Lower leg skin (tissue), 4 donors: ENCODE measurements at regions not wholly inside any gene's neighbourhood (a gene's known extent, or its start where the extent isn't known, plus 50 kb on each side); places are given as distances from the start of the nearest gene placed in this dataset.

ENCODE experiments used
- DNase-seq, 2 donors: peaks; one replicate each; pipeline ENCODE4 v3.0.0-alpha.2; 2019; ENCODE audit warnings: low spot score in 2 of 2
- H3K4me3 ChIP-seq: fragments of 200-600 bp; sonication (generic); 2 replicates; pipeline ENCODE4 v1.5.1; 2017; ENCODE audit warnings: mild to moderate bottlenecking, low read depth; ENCODE audit not compliant: poor library complexity, severe bottlenecking
- POLR2A ChIP-seq, 2 donors: fragments of 450-650 bp; IDR thresholded peaks; one replicate each; pipeline ENCODE4 v1.6.1; 2016 to 2017; ENCODE audit warnings: antibody characterized with exemption in 2 of 2, mild to moderate bottlenecking in 1 of 2, moderate library complexity in 1 of 2
- WGBS, 2 donors: methylation state at CpG; one replicate each; pipeline ENCODE4 v1.1.5; 2018; 5-methylcytosine and 5-hydroxymethylcytosine counted together
- intact Hi-C: fragments of 100-400 bp; cut with DNase I; formaldehyde crosslinking; loops from one replicate; pipeline ENCODE4 v1.15.0; 2023; ENCODE audit warnings: low total_unique reads
- TF ChIP-seq, protein P1 (sequence below), 3 donors: fragments of 450-650 bp; IDR thresholded peaks; one replicate each; pipeline ENCODE4 v1.5.1; 2016; ENCODE audit warnings: antibody characterized with exemption in 3 of 3, mild to moderate bottlenecking in 3 of 3, moderate library complexity in 2 of 3

- intact Hi-C loops: no loop called here
- H3K4me3 ChIP-seq: no peak overlapping the region
- no peak for DNase-seq
- 79 to 88% methylated on average over 1 of the region's 1 CpG for WGBS, 2 donors
- TF ChIP-seq POLR2A (IDR thresholded peaks at IDR 0.05): no peak
- TF ChIP-seq, protein P1, sequence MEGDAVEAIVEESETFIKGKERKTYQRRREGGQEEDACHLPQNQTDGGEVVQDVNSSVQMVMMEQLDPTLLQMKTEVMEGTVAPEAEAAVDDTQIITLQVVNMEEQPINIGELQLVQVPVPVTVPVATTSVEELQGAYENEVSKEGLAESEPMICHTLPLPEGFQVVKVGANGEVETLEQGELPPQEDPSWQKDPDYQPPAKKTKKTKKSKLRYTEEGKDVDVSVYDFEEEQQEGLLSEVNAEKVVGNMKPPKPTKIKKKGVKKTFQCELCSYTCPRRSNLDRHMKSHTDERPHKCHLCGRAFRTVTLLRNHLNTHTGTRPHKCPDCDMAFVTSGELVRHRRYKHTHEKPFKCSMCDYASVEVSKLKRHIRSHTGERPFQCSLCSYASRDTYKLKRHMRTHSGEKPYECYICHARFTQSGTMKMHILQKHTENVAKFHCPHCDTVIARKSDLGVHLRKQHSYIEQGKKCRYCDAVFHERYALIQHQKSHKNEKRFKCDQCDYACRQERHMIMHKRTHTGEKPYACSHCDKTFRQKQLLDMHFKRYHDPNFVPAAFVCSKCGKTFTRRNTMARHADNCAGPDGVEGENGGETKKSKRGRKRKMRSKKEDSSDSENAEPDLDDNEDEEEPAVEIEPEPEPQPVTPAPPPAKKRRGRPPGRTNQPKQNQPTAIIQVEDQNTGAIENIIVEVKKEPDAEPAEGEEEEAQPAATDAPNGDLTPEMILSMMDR (IDR thresholded peaks at IDR 0.05): no peak
Measured at GRCh38 chr2:18664421-18664820, 75.1 kb upstream of the NT5C1B start.

DNA sequence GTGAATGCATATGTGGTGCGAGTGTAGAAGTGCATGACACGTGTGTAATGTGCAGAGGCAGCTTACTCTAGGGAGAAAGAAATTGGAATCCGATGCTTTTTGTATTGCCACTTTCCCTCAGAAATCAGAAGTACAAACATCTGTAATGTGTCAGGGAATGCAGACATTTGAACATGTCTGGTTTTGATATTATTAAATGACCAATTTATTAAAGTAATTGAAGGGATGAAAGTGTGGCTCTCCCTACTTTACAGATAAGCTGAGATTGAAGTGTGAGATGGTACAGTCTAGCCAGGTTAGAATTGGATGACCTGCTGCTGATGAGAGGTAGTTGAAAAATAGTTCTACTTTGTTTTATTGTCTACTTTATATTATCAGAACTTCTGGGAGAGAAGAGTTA lies 74.5 kb upstream of the NT5C1B start:
- TF ChIP-seq, protein P1 (IDR thresholded peaks at IDR 0.05): no peak
- TF ChIP-seq POLR2A (IDR thresholded peaks at IDR 0.05): no peak
- H3K4me3 ChIP-seq: no peak overlapping the region
- no peak for DNase-seq
- WGBS, 2 donors: 77 to 79% methylated on average over 3 of the region's 3 CpGs
- intact Hi-C loops: no loop called here

DNA sequence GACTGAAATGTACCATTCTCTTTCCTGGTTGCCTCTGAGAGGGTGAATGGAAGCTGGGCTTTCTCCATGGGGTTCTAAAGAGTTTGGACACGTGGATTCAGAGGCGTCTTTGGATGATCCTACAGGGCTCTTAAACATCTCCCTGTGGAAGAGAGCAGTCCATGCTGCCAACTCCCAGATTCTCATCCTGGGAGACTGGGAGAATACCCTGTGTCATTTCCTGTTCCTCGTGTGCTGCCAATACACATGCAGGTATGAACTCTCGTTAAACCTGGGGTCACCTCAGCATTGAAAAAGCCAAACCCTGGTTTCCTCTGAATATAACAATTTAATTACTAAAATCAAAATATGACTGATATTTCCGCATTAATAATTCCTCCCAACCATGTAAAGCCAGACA lies 73.3 kb upstream of the NT5C1B start:
- no peak for DNase-seq
- H3K4me3 ChIP-seq: no peak overlapping the region
- TF ChIP-seq, protein P1 (IDR thresholded peaks at IDR 0.05): no peak
- TF ChIP-seq POLR2A (IDR thresholded peaks at IDR 0.05): no peak
- 82 to 88% methylated on average over 5 of the region's 5 CpGs for WGBS, 2 donors
- intact Hi-C loops: no loop called here

GRCh38 chr2:18659915-18660314 lies 70.5 kb upstream of the NT5C1B start:
- TF ChIP-seq, protein P1 (IDR thresholded peaks at IDR 0.05): no peak
- TF ChIP-seq POLR2A (IDR thresholded peaks at IDR 0.05): no peak
- 83 to 86% methylated on average over 1 of the region's 1 CpG for WGBS, 2 donors
- DNase-seq: no peak
- H3K4me3 ChIP-seq: no peak overlapping the region
- intact Hi-C loops: no loop called here

GRCh38 chr2:18656048-18656447 lies 66.7 kb upstream of the NT5C1B start:
- no peak for TF ChIP-seq POLR2A (IDR thresholded peaks at IDR 0.05)
- TF ChIP-seq, protein P1 (IDR thresholded peaks at IDR 0.05): no peak
- DNase-seq: no peak
- intact Hi-C loops: no loop called here
- no peak overlapping the region for H3K4me3 ChIP-seq
- 89 to 93% methylated on average over 2 of the region's 2 CpGs for WGBS, 2 donors
